HEK293 (cell line): ENCODE measurements at regions not wholly inside any gene's neighbourhood (a gene's known extent, or its start where the extent isn't known, plus 50 kb on each side); places are given as distances from the start of the nearest gene placed in this dataset.

Experiments used
- GLI2 ChIP-seq: fragments of 450-650 bp; formaldehyde crosslinking; IDR thresholded peaks from 2 replicates; pipeline ENCODE4; 2017; ENCODE audit warnings: missing biosample characterization, missing genetic modification characterization, low read depth, borderline replicate concordance
- PRDM10 ChIP-seq: fragments of 450-650 bp; formaldehyde crosslinking; IDR thresholded peaks from 2 replicates; pipeline ENCODE4 v1.5.1; 2016; ENCODE audit warnings: missing biosample characterization, missing genetic modification characterization
- PRDM2 ChIP-seq: fragments of 450-650 bp; formaldehyde crosslinking; IDR thresholded peaks from 2 replicates; pipeline ENCODE4 v1.5.1; 2016; ENCODE audit warnings: missing biosample characterization, missing genetic modification characterization, borderline replicate concordance
- TSHZ1 ChIP-seq: fragments of 450-650 bp; formaldehyde crosslinking; IDR thresholded peaks from 2 replicates; pipeline ENCODE4 v1.5.1; 2016; ENCODE audit warnings: missing biosample characterization, missing genetic modification characterization, borderline replicate concordance
- YY2 ChIP-seq: fragments of 450-650 bp; formaldehyde crosslinking; IDR thresholded peaks from 2 replicates; pipeline ENCODE4 v1.5.1; 2016; ENCODE audit warnings: missing biosample characterization, missing genetic modification characterization
- ZBTB10 ChIP-seq: fragments of 450-650 bp; formaldehyde crosslinking; IDR thresholded peaks from 2 replicates; pipeline ENCODE4 v1.5.1; 2016; ENCODE audit warnings: missing biosample characterization, missing genetic modification characterization
- ZNF221 ChIP-seq: fragments of 450-650 bp; formaldehyde crosslinking; IDR thresholded peaks from 2 replicates; pipeline ENCODE4 v1.5.1; 2017; ENCODE audit warnings: missing biosample characterization, missing genetic modification characterization, borderline replicate concordance
- ZNF23 ChIP-seq: fragments of 450-650 bp; formaldehyde crosslinking; IDR thresholded peaks from 2 replicates; pipeline ENCODE4 v1.5.1; 2016; ENCODE audit warnings: missing biosample characterization, missing genetic modification characterization, borderline replicate concordance
- ZNF311 ChIP-seq: fragments of 450-650 bp; formaldehyde crosslinking; IDR thresholded peaks from 2 replicates; pipeline ENCODE4 v1.5.1; 2017; ENCODE audit warnings: missing biosample characterization, missing genetic modification characterization, borderline replicate concordance
- ZNF335 ChIP-seq: fragments of 450-650 bp; formaldehyde crosslinking; conservative IDR thresholded peaks from 2 replicates; pipeline ENCODE4 v1.5.1; 2016; ENCODE audit warnings: missing biosample characterization, missing genetic modification characterization
- ZNF362 ChIP-seq: fragments of 450-650 bp; formaldehyde crosslinking; IDR thresholded peaks from 2 replicates; pipeline ENCODE4 v1.5.1; 2016; ENCODE audit warnings: missing biosample characterization, missing genetic modification characterization
- ZNF423 ChIP-seq: fragments of 450-650 bp; formaldehyde crosslinking; IDR thresholded peaks from 2 replicates; pipeline ENCODE4 v1.5.1; 2016; ENCODE audit warnings: missing biosample characterization, missing genetic modification characterization
- ZNF433 ChIP-seq: fragments of 450-650 bp; formaldehyde crosslinking; IDR thresholded peaks from 2 replicates; pipeline ENCODE4 v1.5.1; 2016; ENCODE audit warnings: missing biosample characterization, missing genetic modification characterization, low read depth
- ZNF544 ChIP-seq: fragments of 450-650 bp; formaldehyde crosslinking; IDR thresholded peaks from 2 replicates; pipeline ENCODE4 v1.5.0; 2017; ENCODE audit warnings: missing biosample characterization, missing genetic modification characterization
- ZNF596 ChIP-seq: fragments of 450-650 bp; IDR thresholded peaks from 2 replicates; pipeline ENCODE4 v1.5.0; 2018; ENCODE audit warnings: missing biosample characterization, mild to moderate bottlenecking, missing genetic modification characterization, moderate library complexity
- ZNF76 ChIP-seq: fragments of 450-650 bp; formaldehyde crosslinking; IDR thresholded peaks from 2 replicates; pipeline ENCODE4; 2016; ENCODE audit warnings: low read depth, missing biosample characterization, missing genetic modification characterization, borderline replicate concordance
- ZNF791 ChIP-seq: fragments of 450-650 bp; formaldehyde crosslinking; IDR thresholded peaks from 2 replicates; pipeline ENCODE4 v1.5.1; 2016; ENCODE audit warnings: missing biosample characterization, missing genetic modification characterization
- ZNF843 ChIP-seq: fragments of 450-650 bp; formaldehyde crosslinking; IDR thresholded peaks from 2 replicates; pipeline ENCODE4 v1.5.1; 2016; ENCODE audit warnings: missing biosample characterization, missing genetic modification characterization
- ZSCAN4 ChIP-seq: fragments of 450-650 bp; formaldehyde crosslinking; IDR thresholded peaks from 2 replicates; pipeline ENCODE4 v1.5.1; 2017; ENCODE audit warnings: missing biosample characterization, missing genetic modification characterization
- ZXDB ChIP-seq: fragments of 450-650 bp; formaldehyde crosslinking; IDR thresholded peaks from 2 replicates; pipeline ENCODE4 v1.5.1; 2016; ENCODE audit warnings: missing biosample characterization, missing genetic modification characterization

- TF ChIP-seq ZNF362 (tag by site-specific recombination), result no peak
- TF ChIP-seq ZNF433 (tag by site-specific recombination), result no peak
- TF ChIP-seq ZXDB (tag by site-specific recombination), result peak; percentile 82
- TF ChIP-seq ZNF23 (tag by site-specific recombination), result no peak
- no peak for TF ChIP-seq ZNF335 (tag by site-specific recombination)
- no peak for TF ChIP-seq ZBTB10 (tag by site-specific recombination)
- TF ChIP-seq GLI2 (tag by site-specific recombination), result peak; percentile 65; the same call in 1 of the 2 replicates
- TF ChIP-seq ZNF544 (tag by site-specific recombination), result no peak
- TF ChIP-seq PRDM10 (tag by site-specific recombination), result peak; percentile 53
- TF ChIP-seq ZNF596 (tag by site-specific recombination), result no peak
- no peak for TF ChIP-seq ZNF791 (tag by site-specific recombination)
- TF ChIP-seq ZNF423 (tag by site-specific recombination), result peak; percentile 77
- peak; percentile 46; the same call in 1 of the 2 replicates for TF ChIP-seq ZSCAN4 (tag by site-specific recombination)
- TF ChIP-seq ZNF311 (tag by site-specific recombination), result no peak
- TF ChIP-seq ZNF843 (tag by site-specific recombination), result peak; percentile 95
- TF ChIP-seq TSHZ1, result peak; percentile 81
- no peak for TF ChIP-seq ZNF221 (tag by site-specific recombination)
- no peak for TF ChIP-seq PRDM2
- TF ChIP-seq YY2 (tag by site-specific recombination), result no peak
- peak; percentile 30; the same call in 1 of the 2 replicates for TF ChIP-seq ZNF76 (tag by site-specific recombination)
These were observed 405.7 kb upstream of the SALL1 start (continued) for GRCh38 chr16:51556694-51557340.
